RCC 7860 (cell line): ENCODE measurements at regions not wholly inside any gene's neighbourhood (a gene's known extent, or its start where the extent isn't known, plus 50 kb on each side); places are given as distances from the start of the nearest gene placed in this dataset.

Experiments used
- DNase-seq: peaks from one replicate; pipeline ENCODE4 v3.0.0-alpha.2; 2015; ENCODE audit warnings: low spot score
- FAIRE-seq: peaks from 2 replicates; lab custom pipeline; 2012; peaks lifted over from hg19 to GRCh38; lab: Jason Lieb, UNC

DNA sequence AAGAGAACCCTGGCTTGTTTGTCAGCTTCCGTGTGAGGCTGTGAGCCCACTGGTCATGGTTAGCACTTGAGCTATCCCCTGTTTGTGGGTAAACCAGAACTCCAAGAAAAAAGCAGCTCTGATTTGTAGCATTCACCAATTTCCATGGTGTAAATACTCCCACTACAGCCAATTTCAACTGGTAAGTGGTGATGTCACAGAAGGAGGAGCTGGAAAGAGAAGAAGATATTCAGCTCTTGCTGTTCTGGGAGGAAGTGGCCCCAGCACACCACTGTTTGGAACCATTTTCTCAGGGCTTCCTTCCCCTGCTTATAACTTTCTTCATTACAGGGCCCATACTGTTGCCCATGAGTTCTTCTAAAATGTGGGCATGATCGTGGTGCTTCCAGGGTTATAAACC, 500.1 kb upstream of the ZMIZ1 start:
- no peak for FAIRE-seq
- no peak for DNase-seq

DNA sequence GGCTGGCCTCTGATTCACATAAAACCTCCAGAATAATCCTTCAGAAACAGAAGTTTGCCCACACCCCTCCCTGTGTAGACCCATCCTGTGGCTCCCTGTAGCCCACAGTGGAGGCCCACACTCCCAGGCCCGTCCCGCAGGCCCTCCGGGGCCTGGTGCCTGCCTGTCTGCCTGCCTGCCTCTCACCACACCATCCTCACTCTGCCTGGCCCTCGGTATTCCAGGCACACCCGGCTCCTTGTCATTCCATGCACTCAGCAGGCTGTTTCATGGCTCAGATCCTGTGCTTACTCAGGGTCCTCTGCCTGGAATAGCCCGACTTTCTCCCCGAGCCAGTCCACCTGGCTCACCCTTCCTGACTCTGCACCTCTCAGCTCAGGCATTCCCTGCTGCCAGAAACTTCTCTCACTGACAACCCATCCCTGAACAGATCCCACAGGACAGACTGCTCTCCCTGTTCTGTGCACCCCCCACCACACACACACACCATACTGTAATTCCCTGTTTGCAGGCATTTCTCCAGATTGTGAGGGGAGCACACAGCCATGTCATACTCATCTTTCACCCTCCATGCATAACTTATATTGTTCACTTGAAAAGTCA, 498.0 kb upstream of the ZMIZ1 start:
- FAIRE-seq (no peak), DNase-seq (no peak)

DNA sequence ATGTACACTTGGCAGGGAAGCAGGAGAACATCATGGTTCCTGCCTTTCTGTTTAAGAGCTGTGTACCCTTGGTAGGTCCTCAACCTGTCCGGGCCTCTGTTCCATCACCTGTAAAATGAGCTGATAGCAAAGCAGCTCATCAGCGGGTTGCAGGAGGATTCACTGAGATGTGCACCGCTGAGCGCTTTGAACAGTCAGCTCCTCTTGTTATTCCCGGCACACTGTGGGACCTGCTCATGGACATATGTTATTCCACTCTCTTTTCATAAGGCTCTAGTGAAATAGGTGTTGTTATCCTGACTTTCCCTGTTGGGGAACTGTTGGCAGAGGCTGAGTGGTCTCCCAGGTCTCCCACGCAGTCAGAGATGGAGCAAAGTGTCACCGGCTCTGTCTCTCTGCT, 497.5 kb upstream of the ZMIZ1 start:
- no peak for FAIRE-seq
- DNase-seq: no peak

DNA sequence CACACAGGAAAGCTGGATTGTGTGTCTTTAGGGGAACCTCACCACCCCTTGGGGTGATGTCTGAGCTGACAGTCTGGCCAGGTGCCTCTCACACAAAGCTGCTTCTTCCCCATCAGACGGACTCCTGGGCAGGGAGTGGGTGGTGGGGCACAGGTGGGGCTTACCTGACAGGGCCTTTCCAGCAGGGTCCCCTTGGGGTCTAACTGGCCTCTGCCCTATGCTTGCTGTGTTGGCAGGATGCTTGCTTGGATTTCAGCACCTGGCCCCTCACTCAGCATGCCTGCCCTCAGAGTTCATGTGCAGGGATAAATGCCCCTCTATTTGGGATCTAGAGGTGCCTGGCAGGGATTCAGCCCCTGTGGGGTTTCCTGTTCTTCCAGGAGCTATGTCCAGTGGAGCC, 496.9 kb upstream of the ZMIZ1 start:
- DNase-seq (no peak), FAIRE-seq (no peak)

DNA sequence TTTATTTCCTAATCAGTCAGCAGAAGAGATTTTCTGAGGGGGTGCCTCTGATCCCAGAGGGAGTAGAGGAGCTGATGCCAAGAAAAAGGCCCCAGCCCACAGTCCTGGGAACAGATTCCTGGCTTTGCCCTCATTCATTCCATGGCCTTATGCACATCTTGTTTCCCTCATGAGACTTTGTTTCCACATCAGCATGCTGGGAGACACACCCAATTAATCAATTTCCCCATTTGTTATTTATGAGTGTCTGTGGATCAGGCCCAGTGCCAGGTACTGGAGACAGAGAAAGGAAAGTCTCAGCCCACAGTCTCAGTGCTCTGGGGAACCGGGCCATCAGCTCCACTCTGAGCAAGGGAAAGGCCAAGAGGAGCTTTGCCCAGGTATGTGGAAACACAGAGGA, 496.2 kb upstream of the ZMIZ1 start:
- DNase-seq: no peak
- FAIRE-seq: no peak

DNA sequence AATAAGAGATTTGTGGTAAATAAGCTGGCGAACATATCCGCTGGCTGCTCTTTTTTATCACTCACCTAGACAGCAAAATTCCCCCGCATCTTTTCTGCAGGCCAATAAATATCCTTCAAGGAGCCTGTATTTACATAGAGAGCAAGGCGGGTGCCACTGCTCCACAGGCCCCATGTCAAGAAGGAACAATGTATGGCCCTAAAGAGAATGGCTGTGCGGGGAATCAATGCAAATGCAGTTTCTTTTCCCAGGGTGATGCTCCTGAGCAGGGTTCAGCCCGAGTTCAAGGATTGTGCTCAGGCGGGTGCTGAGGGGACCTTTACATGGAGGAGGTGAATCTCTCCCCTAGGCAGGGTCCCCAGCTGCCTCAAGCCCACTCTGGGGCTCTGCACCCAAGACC, 494.2 kb upstream of the ZMIZ1 start:
- DNase-seq (no peak), FAIRE-seq (no peak)

DNA sequence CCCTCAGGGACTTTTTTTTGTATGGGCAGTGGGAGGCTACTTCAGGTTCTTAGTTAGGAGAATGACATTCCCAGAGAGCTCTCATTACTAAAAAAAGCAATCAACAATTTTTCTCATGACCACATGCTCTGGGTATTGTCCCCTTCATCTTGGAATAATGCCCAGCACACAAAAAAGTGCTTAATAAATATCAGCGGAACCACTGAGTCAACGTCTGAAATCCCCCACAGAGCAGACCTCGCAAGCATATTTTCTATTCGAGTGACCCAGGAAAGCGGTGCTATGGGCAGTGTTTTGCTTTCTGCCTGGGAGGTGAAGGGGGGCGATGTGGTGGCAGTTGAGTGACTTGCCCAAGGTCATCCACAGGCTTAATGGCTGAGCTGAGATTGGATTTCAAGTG, 493.4 kb upstream of the ZMIZ1 start:
- FAIRE-seq: no peak
- DNase-seq: no peak

DNA sequence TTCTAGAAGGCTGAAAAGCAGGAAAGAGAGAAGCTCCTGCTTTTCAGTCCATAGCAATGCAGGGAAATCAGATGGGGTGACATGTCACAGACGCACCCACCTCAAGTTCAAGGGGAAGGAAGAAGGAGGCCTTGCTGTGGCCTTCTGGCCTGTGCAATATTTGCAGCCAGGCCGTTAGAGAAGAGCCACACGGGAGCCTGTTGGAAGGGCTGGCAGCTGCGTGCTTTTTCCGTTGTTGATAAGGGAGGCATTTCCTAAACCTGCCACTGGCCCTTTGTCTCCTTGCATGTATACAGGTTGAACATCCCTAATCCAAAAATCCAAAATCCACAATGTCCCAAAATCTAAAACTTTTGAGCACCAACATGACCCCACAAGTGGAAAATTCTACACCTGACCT, 492.5 kb upstream of the ZMIZ1 start:
- DNase-seq: no peak
- no peak for FAIRE-seq

DNA sequence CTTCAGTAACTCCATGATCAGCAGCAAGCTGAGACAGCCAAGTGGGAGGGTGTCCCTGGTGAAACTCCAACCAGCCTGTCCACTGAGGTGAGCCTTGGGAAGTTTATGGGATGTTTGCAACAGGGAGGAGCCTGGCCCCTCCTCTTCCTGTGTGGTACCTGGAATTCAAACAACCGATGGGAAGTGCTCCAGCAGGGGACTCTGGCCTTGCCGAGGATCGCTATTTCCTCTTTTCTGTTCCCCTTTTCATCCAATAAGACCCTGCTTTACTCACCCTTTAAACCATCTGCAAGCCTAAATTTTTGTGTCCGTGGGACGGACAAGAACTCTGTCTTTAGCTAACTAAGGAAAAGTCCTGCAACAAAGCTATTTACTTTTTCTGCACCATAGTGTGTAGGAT, 491.1 kb upstream of the ZMIZ1 start:
- FAIRE-seq: no peak

DNA sequence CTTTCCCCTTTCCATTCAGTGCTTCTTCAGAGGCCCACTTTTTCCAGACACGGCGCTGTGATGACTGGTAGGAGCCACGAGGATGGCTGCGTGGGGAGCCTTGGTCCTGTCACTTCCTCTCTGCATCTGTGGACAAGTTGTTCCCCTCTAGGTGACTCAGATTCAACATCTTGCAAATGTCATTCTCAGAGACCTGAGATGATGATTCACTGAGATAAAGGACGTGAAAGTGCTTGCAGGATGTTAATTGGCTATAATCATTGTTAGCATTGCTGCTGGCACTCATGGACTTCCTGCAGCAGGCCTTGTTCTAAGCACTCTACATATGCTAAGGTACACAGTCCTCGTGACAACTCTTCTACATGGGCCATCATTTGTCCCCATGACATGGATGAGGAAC, 489.8 kb upstream of the ZMIZ1 start:
- FAIRE-seq (no peak), DNase-seq (no peak)

More for the DNA sequence above, 491.1 kb upstream of the ZMIZ1 start:
- no peak for DNase-seq

DNA sequence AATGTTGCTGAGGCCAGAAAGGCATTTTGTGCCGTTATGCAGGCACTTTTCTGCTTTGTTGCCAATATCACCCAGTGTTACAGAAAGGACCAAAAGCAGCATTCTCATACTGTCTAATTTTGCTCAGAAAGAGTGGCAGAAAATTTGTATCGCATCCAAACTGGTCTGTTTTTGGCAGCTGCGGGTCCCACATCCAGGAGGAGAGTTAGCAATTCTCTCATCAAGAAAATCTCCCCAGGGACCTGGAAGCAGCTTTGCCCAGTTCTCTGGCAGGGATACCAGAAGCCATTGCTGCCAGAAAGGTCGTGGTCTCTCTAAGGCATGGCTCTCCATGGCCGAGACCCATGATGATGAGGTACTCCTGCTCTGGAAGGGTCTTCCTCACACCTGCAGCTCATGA, 489.2 kb upstream of the ZMIZ1 start:
- DNase-seq (no peak), FAIRE-seq (no peak)

DNA sequence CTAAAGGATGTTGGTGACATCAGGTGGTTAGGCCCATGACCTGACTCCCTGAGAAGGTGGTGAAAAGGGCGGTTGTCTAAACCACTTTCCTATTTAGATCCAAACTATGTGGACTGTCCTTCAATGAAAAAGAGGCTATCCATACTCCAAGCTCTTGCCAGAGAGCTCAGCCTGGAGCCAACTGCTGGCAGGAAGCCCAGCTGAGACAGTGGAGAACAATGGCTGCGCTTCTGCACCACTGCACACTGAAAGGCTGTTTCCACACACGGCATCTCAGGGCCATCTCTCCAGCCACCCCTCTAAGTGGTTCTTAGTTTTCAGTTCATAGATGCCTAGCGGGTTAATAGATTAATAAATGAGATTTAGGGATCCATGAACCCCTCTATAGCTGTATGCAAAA, 488.8 kb upstream of the ZMIZ1 start:
- DNase-seq (no peak), FAIRE-seq (no peak)

DNA sequence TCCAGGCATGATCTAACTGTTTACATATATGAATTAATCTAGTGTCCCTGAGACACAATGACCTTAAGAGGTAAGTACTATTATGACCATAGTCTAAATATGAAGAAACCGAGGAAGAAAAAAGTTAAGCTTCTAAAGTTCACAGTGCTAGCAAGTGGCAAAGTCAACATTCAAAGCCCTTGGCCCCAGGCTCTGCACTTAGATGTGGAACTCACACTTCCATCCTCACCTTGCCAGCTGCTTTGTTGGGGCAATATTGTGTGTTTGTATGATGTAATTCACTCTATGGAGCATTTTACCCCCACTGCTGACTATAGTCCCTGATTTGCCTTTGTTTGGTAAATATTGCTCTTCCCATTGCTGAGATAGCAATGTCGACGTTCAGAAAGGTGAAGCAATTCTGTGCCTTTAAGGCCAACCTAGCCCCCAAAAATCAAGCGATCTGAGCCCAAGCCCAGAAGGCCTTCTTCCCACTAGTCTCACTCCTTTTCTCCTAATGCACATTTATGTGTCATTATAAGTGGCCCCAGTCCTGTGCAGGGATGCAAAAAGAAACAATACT, 487.6 kb upstream of the ZMIZ1 start:
- DNase-seq (no peak), FAIRE-seq (no peak)

DNA sequence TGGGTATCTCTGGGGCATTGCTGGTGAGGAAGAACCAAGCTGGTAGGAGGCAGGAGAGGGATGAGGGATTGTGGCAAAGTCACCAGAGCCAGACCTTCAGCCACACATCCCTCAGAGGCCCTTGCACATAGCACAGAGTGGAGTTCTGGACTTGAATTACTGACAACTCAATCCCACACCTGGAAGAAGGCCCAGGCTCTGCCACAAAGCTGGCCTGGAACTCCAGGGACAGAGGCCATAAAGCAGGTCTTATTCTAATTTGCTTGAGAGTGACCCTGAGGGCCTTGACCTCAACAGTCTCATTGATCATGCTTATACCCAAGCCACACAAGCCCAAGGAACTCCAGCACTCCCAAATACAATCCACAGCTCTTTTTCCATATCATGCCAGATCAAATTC, 486.2 kb upstream of the ZMIZ1 start:
- no peak for FAIRE-seq
- DNase-seq: no peak

DNA sequence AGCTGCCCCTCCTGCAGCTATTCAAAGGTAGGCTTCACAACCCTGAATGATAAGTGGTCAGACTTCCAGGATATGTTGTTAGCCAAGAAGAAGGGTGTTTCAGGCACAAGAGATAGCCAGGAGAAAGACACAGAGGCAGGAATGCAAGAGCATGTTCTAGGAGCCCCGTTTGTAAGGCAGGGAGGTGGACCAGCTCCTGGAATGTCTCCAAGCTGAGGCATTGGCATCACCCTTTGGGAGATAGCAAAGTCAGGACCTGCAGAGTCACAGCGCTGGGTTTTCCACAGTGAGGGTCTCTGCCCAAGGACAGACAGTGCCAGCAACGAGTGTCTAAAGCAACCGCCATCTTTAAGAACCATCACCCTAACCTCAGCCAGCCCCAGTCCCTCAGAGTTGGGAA, 484.5 kb upstream of the ZMIZ1 start:
- FAIRE-seq: no peak
- DNase-seq: no peak

DNA sequence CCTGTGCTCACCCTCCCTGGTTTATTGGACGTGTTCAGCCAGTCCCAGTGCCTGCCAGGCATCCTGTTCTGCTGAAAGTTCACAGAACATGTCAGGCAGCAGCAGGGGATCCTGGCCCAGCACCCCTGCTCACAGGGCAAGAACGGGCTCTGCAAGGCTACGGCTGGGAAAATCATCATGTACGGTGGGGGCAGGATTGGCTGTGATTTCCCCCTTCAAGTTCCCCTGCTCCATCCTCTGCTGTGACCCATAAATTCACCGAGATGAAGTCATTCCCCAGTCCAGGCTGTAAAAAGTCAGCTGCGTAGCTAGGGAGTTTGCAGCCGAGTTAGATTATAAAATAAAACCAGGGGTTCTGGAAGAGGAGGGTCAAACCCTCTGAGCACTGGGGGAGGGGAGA, 484.1 kb upstream of the ZMIZ1 start:
- FAIRE-seq (no peak), DNase-seq (no peak)

DNA sequence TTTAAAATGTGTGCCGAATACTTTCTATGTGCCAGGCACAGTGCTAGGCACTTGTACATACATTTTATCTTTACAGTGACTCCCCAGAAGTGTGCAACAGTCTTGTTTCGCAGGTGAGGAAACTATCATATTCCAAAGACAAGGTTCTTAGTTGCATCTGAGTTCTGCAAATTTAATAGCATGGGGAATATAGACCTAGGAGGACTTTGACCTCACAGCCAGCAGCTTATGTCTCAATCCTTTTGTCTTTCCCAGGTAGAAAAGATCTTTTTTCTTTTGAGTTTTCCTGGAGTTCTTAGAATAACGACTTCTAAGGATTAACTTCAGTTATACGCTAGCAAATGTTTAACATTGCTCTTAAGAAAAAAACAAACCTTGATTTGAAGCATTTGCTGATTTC, 482.8 kb upstream of the ZMIZ1 start:
- FAIRE-seq: no peak
- no peak for DNase-seq

DNA sequence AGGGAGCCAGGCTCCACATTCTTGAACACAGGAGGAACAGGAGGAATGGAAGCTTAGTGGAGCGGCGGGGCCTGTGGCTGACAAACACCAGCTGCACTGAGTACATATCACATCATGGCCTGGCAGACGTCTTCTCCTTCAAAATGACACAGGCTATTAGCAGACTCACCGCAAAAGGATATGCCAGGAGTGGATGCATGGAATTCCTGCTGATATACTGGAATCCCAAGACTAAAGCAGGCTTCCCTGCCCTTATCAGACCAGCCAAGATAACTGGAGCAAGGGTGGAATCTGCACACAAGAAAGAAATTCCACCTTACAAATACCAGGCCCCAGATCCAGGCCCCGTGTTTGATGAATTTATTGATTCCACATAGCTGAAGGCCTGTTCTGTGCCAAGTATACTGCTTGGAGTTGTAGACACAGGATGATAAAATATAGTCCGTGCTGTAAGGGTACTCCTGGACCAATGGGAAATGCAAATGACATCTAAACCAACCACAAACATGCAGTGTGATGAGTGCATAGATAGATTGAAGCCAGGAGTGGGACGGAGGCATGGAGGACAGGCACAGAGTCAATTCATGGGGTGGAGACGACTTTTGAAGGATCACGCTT, 480.5 kb upstream of the ZMIZ1 start:
- DNase-seq (no peak), FAIRE-seq (no peak)

DNA sequence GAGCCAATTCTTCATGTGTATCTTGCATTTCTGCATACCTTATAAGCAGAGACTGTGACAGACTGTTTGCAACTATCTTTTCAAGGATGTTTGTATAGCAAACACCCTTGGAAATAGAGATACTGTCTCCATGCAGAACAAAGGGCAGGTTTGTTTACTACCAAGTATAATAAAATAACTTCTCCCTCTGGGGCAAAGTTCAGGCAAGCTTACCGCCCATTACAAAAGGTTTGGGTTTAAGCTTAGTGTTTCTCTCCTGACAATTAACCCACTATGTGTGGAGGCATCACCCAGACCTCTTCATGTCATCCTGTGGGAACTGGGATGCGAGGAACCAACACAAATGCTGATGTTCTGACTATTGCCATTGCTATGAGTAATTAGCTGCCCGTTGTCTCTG, 479.1 kb upstream of the ZMIZ1 start:
- no peak for FAIRE-seq

DNA sequence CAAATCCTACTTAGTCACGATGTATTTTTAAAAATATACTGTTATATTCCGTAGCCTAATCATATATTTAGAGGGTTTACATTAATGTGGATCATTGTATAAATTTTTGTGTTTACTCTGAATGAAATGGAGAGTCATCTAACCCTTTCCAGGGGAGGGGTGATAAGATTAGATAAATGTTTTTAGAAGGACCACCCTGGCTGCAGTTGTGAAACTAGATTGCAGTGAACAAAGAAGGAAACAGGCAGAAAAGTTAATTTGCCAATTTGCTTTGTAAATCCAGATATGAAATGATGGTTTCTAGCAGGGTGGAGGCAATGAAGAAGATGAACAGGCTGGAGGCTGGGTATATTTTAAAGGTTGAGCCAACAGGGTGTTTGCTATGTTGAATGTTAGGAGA, 477.7 kb upstream of the ZMIZ1 start:
- FAIRE-seq: no peak
- DNase-seq: no peak

More for the DNA sequence above, 479.1 kb upstream of the ZMIZ1 start:
- no peak for DNase-seq

DNA sequence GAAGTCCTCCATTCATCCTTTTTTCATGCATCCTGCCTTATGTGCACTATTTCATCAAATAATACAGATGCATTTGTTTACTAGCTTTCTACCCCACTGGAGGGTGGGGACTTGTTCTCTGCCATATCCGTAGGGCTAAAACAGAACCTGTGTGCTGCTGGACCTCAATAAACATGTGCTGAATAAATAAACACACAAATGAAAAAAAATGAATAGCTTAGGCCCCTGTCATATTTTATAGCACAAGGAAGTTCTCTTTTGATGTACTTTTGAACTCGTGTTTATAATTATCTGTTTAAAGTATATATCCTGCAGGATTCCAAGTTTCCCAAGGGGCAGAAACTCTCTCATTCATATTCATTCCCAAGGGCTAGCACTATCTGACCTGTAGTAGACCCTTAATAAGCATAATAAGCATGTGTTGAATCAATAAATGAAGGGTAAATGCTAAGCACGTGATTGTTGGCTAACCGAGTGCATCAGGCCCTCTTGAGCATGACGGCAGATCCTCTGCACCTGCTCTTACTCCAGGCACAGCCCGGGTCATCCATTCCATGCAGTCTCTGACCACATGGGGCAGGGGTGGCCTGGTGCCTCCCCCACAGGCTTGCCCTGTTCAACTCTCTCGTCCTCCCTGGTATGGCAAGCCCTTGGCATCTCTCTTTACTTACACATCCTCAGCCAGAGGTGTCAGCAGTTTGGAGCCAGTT, 474.1 kb upstream of the ZMIZ1 start:
- FAIRE-seq (no peak), DNase-seq (no peak)

DNA sequence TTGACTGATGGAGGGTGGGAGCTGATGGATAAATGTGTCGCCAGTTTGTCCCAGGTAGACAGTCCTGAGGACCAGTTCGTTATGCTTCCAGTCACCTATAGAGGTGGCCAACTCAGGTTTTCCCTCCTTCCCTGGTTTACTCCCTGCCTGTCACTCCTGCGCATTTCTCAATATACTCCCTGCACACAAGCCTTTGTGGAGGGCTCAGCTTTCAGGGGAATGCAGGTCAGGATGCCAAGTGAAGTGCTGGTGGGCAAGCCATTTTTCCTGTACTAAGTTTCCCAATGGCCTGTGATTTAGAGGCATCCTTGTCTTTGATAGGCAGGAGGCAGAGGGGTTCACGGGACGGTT, 473.5 kb upstream of the ZMIZ1 start:
- DNase-seq (no peak), FAIRE-seq (no peak)
